HCT116 (cell line): ENCODE measurements at regions not wholly inside any gene's neighbourhood (a gene's known extent, or its start where the extent isn't known, plus 50 kb on each side); places are given as distances from the start of the nearest gene placed in this dataset.
"Not testable (repeated sequence)": the region's sequence is repeated elsewhere in the genome, so short reads cannot be mapped to it uniquely, and the experiment has no call there.

ENCODE experiments used
- ATAC-seq: fragments of 200-7000 bp; cut with Tn5 transposase; 2 replicates; pipeline ENCODE4 v1.9.1; 2020; ENCODE audit warnings: mild to moderate bottlenecking, moderate library complexity
- BruUV-seq: library from RNA; stranded (reverse); fragments of 400-500 nt; replicated peaks from 2 replicates; lab custom pipeline; 2021; lab: Mats Ljungman, UMichigan
- CTCF ChIA-PET: fragments of 300-600 bp; sonication (Branson Sonifier 250); formaldehyde crosslinking; loops from one replicate; lab custom pipeline; 2021; ENCODE audit warnings: antibody characterized with exemption; lab: Charles Lee
- POLR2A ChIA-PET: fragments of 300-600, 350-600 bp; sonication (Branson Sonifier 250); formaldehyde crosslinking; loops from one replicate; lab custom pipeline; 2021; ENCODE audit warnings: antibody characterized with exemption; lab: Charles Lee
- RAD21 ChIA-PET, 2 experiments: fragments of 300-600 bp; sonication (Branson Sonifier 250); formaldehyde crosslinking; loops; one replicate each; lab custom pipeline; 2023; ENCODE audit warnings: low total read pairs in 2 of 2; ENCODE audit not compliant: uncharacterized antibody in 2 of 2, unreplicated experiment in 2 of 2, low non-redundant PET in 1 of 2; lab: Charles Lee
- DNase-seq: peaks from one replicate; pipeline ENCODE4 v3.0.0-alpha.2; 2010; ENCODE audit warnings: low read depth, low spot score
- H2AFZ ChIP-seq: fragments of 200-600 bp; shearing (Covaris generic), sonication (generic); 2 replicates; pipeline ENCODE4 v1.6.1; 2017; ENCODE audit warnings: low read depth, mixed run types, mixed read lengths, antibody characterized with exemption, low read length; ENCODE audit not compliant: poor library complexity, severe bottlenecking
- H3K27ac ChIP-seq: 2 replicates; pipeline ENCODE4 v1.5.1; 2012; ENCODE audit warnings: low read depth, low read length
- H3K27me3 ChIP-seq: fragments of 200-600 bp; sonication (generic); 2 replicates; pipeline ENCODE4 v1.6.1; 2016; ENCODE audit warnings: mixed run types, low read length, mixed read lengths; ENCODE audit not compliant: insufficient read depth
- H3K36me3 ChIP-seq, 2 experiments: fragments of 200-500 bp in 1 of 2; fragments of 200-600 bp in 1 of 2; sonication (Bioruptor generic) in 1 of 2; sonication (generic) in 1 of 2; 2 replicates each; pipeline versions ENCODE4 v1.5.1 to v1.6.1; 2014 to 2016; ENCODE audit warnings: low read length in 2 of 2, inconsistent platforms in 1 of 2, mixed read lengths in 1 of 2, mixed run types in 1 of 2; ENCODE audit not compliant: insufficient read depth in 2 of 2, control insufficient read depth in 1 of 2
- H3K4me1 ChIP-seq, 2 experiments: fragments of 200-600 bp in 1 of 2; sonication (generic) in 1 of 2; 2 replicates each; pipeline versions ENCODE4 v1.5.1 to v1.6.1; 2012 to 2017; ENCODE audit warnings: low read length in 2 of 2, inconsistent platforms in 1 of 2, mild to moderate bottlenecking in 1 of 2, mixed read lengths in 1 of 2, mixed run types in 1 of 2, moderate library complexity in 1 of 2; ENCODE audit not compliant: insufficient read depth in 2 of 2, control insufficient read depth in 1 of 2
- H3K4me2 ChIP-seq: fragments of 200-600 bp; sonication (generic); 2 replicates; pipeline ENCODE4 v1.6.1; 2017; ENCODE audit warnings: mixed run types, low read length, mixed read lengths
- H3K4me3 ChIP-seq, 2 experiments: fragments of 200-600 bp in 1 of 2; sonication (generic) in 1 of 2; replicated peaks in 1 of 2; 2 replicates each; pipeline ENCODE4 v1.5.1; 2011 to 2016; ENCODE audit warnings: low read length in 2 of 2, control low read depth in 1 of 2, low read depth in 1 of 2, mild to moderate bottlenecking in 1 of 2, mixed read lengths in 1 of 2, mixed run types in 1 of 2
- H3K79me2 ChIP-seq: fragments of 200-600 bp; sonication (generic); 2 replicates; pipeline ENCODE4 v1.6.1; 2017; ENCODE audit warnings: mild to moderate bottlenecking, mixed run types, low read length, moderate library complexity, mixed read lengths; ENCODE audit not compliant: insufficient read depth
- H3K9ac ChIP-seq: fragments of 200-600 bp; sonication (generic); 2 replicates; pipeline ENCODE4 v1.6.1; 2016; ENCODE audit warnings: low read length, mixed read lengths
- H3K9me2 ChIP-seq: fragments of 200-600 bp; sonication (generic), shearing (Covaris generic); 2 replicates; pipeline ENCODE4 v1.6.1; 2017; ENCODE audit warnings: mixed run types, mild to moderate bottlenecking, moderate library complexity; ENCODE audit not compliant: insufficient read depth
- H3K9me3 ChIP-seq, 2 experiments: fragments of 200-500 bp in 1 of 2; fragments of 200-600 bp in 1 of 2; sonication (Bioruptor generic) in 1 of 2; sonication (generic) in 1 of 2; 2 replicates each; pipeline ENCODE4 v1.6.1; 2014 to 2017; ENCODE audit warnings: low read length in 2 of 2, mixed read lengths in 2 of 2, inconsistent platforms in 1 of 2, low read depth in 1 of 2, mild to moderate bottlenecking in 1 of 2, mixed run types in 1 of 2, moderate library complexity in 1 of 2; ENCODE audit not compliant: control insufficient read depth in 1 of 2, insufficient read depth in 1 of 2
- H4K20me1 ChIP-seq: fragments of 200-600 bp; sonication (generic), shearing (Covaris generic); 2 replicates; pipeline ENCODE4 v1.6.1; 2017; ENCODE audit warnings: mixed run types, mild to moderate bottlenecking, moderate library complexity; ENCODE audit not compliant: insufficient read depth
- CTCF ChIP-seq, 3 experiments: fragments of 200-600 bp in 1 of 3; sonication (generic) in 1 of 3; IDR thresholded peaks in 2 of 3; conservative IDR thresholded peaks in 1 of 3; 2 replicates each; pipeline ENCODE4 v1.5.1; 2012 to 2017; ENCODE audit warnings: low read depth in 2 of 3, low read length in 2 of 3, antibody characterized with exemption in 1 of 3, borderline replicate concordance in 1 of 3, control low read depth in 1 of 3, mild to moderate bottlenecking in 1 of 3, mixed read lengths in 1 of 3, mixed run types in 1 of 3, moderate library complexity in 1 of 3; ENCODE audit not compliant: insufficient read depth in 1 of 3
- RAD21 ChIP-seq: IDR thresholded peaks from 2 replicates; pipeline ENCODE4 v1.6.1; 2012; ENCODE audit warnings: low read depth, mild to moderate bottlenecking
- TCF7L2 ChIP-seq: IDR thresholded peaks from 2 replicates; pipeline ENCODE4 v1.7.0; 2011; ENCODE audit warnings: borderline replicate concordance, inconsistent platforms; ENCODE audit not compliant: insufficient read depth, insufficient read length; ENCODE audit errors: extremely low read depth
- YY1 ChIP-seq: IDR thresholded peaks from 2 replicates; pipeline ENCODE4 v1.6.1; 2011; ENCODE audit warnings: low read length, low read depth, moderate library complexity, mild to moderate bottlenecking; ENCODE audit not compliant: insufficient replicate concordance; ENCODE audit errors: extremely low read depth
- ZBTB33 ChIP-seq: IDR thresholded peaks from 2 replicates; pipeline ENCODE4 v1.6.1; 2011; ENCODE audit warnings: mild to moderate bottlenecking, low read length, moderate library complexity; ENCODE audit not compliant: insufficient replicate concordance; ENCODE audit errors: extremely low read depth
- intact Hi-C: fragments of 100-400 bp; cut with micrococcal nuclease; formaldehyde crosslinking; loops from 2 replicates; pipeline ENCODE4 v1.10.0; 2022

DNA sequence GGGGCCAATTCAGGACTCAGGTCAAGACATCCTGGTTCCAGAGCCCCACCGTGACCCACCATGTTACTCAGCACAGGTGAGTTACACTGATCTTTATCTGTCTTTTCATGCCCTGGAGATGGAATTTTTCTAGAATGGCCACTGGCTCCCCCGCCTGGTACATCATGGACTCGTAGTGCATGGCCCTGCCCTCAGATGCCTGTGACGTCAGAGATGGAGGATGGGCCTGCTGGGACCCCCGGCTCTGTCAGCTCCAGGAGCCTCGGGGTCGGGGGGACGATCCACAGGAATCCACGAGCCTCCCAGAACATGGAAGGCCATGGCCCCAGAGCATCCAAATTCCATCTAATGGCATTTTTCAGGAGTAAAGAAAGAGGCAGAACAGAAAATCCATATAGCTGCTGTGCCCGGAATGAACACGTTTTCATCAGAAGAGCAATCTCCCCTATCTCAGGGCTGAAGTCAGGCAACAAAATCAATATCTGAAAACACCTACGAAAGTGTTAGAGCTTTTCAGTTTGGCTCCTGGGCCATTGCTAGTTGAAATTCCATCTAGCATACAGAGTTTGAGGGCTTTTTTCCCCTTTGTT lies 146.7 kb upstream of the SFSWAP start:
- BruUV-seq, H3K27ac ChIP-seq, H3K4me2 ChIP-seq, RAD21 ChIA-PET, H3K9me2 ChIP-seq, H3K4me1 ChIP-seq, H3K36me3 ChIP-seq, H3K9ac ChIP-seq, H3K9me3 ChIP-seq, H3K79me2 ChIP-seq, POLR2A ChIA-PET, H4K20me1 ChIP-seq, CTCF ChIA-PET, intact Hi-C loops, H3K27me3 ChIP-seq, H3K4me3 ChIP-seq: not testable (repeated sequence)
- peak; percentile 4 for DNase-seq
- peak in 1 of 3 experiments; percentile 30; a peak in 2 of 6 replicates for TF ChIP-seq CTCF (IDR thresholded peaks at IDR 0.05 in 2 of 3, conservative IDR thresholded peaks at IDR 0.05 in 1 of 3; ENCODE audit: borderline replicate concordance in 1 of 3, insufficient read depth in 1 of 3, low read depth in 2 of 3, low read length in 2 of 3)
- peak; percentile 34 for TF ChIP-seq RAD21
- peak overlapping the region; percentile 2 for H2AFZ ChIP-seq
- peak; percentile 83 for ATAC-seq

- no peaks in the 10 kb centered on the region for H4K20me1 ChIP-seq
- no peaks in the 10 kb centered on the region for H3K9me3 ChIP-seq
- intact Hi-C loops, result loop anchor here (5.0 kb wide), 1 partner anchor 463 kb away; no protein-coding TSS in a partner anchor
- ChIA-PET CTCF (no interaction called here), POLR2A (no interaction called here), RAD21 (no interaction called here)
- peaks cover 10% of the 10 kb centered on the region; the same call in 1 of the 2 replicates for H3K27me3 ChIP-seq
- H3K9me2 ChIP-seq, result no peaks in the 10 kb centered on the region
- no TSS peak for BruUV-seq
- H3K9ac ChIP-seq, result no peak overlapping the region
- no peak overlapping the region for H3K27ac ChIP-seq
- ATAC-seq (no peak), DNase-seq (no peak)
- no peaks in the 10 kb centered on the region for H3K36me3 ChIP-seq
- H3K4me3 ChIP-seq, result no peak overlapping the region
- no peaks in the 10 kb centered on the region for H3K4me1 ChIP-seq
- TF ChIP-seq ZBTB33 (no peak), TCF7L2 (no peak), YY1 (no peak)
- H3K4me2 ChIP-seq, result no peak overlapping the region
- no peak overlapping the region for H2AFZ ChIP-seq
- H3K79me2 ChIP-seq, result no peaks in the 10 kb centered on the region
These were observed 146.0 kb upstream of the SFSWAP start for GRCh38 chr12:131564845-131565244.
